GM21529 (cell line): ENCODE measurements at regions not wholly inside any gene's neighbourhood (a gene's known extent, or its start where the extent isn't known, plus 50 kb on each side); places are given as distances from the start of the nearest gene placed in this dataset.
"Not testable (repeated sequence)": the region's sequence is repeated elsewhere in the genome, so short reads cannot be mapped to it uniquely, and the experiment has no call there.

ENCODE experiments used
- ATAC-seq: cut with Tn5 transposase; IDR thresholded peaks from one replicate; pipeline ENCODE4 v1.9.1; 2021; ENCODE audit not compliant: unreplicated experiment

GRCh38 chr9:15113288-15113687 lies 193.7 kb downstream of the TTC39B start:
- ATAC-seq, result no peak

DNA sequence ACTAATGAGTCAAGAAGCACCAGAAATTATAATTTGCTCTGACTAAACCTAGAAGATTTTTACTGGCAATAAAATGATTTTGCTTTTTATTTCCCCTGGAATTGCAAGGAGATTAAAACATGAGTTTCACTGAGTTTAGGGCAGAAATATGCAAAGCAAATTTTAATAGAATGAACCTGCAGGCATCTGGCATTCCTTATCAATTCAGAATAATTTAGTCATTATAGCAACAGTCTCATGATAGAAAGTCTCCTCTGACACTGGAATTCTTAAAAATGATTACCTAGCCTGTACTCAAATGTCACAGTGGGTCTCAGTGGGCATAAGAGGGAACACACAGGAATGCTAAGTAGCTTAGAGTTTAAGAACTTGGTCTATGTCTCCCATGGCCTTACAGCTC lies 195.9 kb downstream of the TTC39B start:
- no peak for ATAC-seq

GRCh38 chr9:15104826-15105420 lies 194.7 kb upstream of the FREM1 start:
- ATAC-seq, result peak; percentile 93

GRCh38 chr9:15103290-15103689 lies 193.1 kb upstream of the FREM1 start:
- ATAC-seq, result no peak

GRCh38 chr9:15101095-15101494 lies 190.9 kb upstream of the FREM1 start:
- ATAC-seq, result no peak

DNA sequence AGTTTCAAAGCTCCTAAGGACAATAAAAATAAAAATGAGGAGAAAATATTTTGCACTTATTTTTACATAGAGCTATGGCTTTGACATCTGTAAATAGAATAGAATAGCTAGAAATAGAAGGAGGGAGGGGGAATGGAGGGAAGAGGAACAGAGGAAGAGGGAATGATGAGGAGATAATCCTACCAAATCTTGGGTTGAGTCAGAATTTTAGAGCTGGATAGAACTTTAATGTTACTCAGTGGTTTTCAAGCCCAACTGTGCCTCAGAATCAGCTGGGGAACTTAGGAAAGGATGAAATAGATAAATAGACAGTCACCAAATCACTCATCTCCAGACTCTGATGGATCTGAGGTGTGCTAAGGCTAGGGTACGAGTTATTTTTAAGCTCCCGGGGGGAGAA lies 190.3 kb upstream of the FREM1 start:
- ATAC-seq, result no peak

GRCh38 chr9:15096972-15097371 lies 186.7 kb upstream of the FREM1 start:
- no peak for ATAC-seq

DNA sequence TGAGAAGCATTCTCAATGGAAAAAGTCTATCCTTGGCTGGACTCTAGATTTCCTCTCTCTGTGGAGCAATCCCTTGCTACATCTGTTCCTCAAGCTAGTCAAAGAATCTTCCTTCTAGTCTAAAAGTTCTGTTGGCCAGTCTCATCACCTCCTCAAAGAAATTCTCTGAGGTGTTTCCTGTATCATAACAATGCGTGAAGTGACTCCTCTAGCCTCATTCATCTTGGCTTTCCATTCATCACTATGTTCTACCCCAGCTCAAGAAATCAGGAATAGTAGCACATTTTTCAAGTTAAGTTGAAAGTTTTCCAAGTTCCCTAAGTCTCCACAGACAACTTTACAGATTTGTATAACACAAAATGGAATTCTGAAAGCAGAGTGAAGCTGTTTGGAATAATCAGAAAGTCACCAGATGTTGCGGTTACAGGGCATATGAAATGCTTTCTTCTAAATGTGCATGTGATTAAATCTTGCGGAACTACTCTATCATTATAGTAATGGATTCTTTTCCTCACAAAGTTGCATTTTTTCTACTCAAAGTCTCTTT lies 176.6 kb upstream of the FREM1 start:
- no peak for ATAC-seq

DNA sequence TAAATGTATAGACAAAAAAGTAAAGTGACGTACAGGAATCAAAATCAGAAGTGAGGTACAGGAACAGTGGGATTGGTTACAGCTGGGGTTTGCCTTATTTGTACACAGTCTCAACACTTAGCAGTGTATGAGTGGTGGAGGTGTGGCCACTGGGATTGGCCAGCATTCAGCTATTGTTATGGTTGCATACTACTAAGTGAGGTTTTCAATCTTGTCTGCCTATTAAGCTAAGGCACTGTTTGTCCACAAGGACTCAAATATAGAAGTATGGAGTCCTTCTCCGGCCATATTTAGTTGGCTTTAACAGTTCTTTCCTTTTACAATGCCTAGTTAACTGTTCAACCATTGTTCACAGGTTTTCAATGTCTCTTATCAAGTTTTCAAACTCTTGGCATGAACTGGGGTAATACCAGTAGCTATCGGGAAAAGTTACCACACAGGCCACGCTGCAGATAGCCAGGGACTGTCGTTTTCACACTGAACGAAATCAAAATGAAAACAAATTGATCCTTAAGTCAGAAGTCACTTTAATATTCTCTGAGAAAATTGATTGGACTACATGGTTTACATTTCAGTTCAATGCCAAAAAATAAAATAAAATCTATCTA lies 176.0 kb upstream of the FREM1 start:
- ATAC-seq, result no peak

GRCh38 chr9:15081021-15081753 lies 171.0 kb upstream of the FREM1 start:
- no peak for ATAC-seq

- ATAC-seq, result no peak
Measured at GRCh38 chr9:15080401-15080800, 170.2 kb upstream of the FREM1 start.

DNA sequence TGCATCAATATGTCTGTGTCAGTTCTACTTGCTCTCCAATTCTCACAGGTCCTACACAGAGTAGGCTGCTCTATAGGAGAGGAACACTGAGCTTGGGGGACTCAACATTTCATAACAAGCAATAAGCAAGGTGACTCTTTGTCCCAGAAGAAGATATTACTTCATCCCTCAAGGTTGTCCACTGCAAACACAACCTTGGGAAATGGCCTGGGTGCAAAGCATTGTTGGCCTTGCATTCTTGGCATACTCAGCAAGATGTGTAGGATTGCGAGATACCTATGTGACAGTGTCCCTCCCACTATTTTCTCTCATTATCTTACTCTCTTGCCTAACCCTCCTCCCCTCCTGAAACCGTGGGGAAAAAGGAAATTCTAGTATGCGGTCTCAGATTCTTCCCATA lies 169.8 kb upstream of the FREM1 start:
- ATAC-seq, result no peak

- no peak for ATAC-seq
Measured at GRCh38 chr9:15077946-15078729, 167.9 kb upstream of the FREM1 start.

- ATAC-seq, result no peak
Measured at GRCh38 chr9:15073620-15074019, 163.4 kb upstream of the FREM1 start.

- ATAC-seq, result no peak
Measured at GRCh38 chr9:15070716-15071115, 160.5 kb upstream of the FREM1 start.

DNA sequence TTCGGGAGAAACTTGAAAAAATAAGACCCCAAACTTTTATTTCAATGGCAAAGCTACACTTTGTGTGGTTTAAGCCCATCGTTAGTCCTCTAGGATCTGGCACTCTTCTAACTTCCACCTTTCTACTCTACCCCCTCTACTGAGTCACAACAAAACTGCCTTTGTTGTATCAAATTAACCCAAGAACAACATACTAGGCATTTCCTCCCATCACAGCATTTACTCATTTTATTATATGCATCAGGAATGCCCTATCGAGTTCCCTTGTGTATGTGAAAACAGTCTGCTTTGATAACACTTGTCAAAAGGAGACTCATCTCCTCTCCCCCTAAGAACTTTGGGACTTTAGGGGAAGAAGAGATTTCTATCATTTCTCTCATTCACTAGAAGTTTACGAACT lies 158.9 kb upstream of the FREM1 start:
- no peak for ATAC-seq

- no peak for ATAC-seq
Measured at GRCh38 chr9:15068261-15068660, 158.0 kb upstream of the FREM1 start.

DNA sequence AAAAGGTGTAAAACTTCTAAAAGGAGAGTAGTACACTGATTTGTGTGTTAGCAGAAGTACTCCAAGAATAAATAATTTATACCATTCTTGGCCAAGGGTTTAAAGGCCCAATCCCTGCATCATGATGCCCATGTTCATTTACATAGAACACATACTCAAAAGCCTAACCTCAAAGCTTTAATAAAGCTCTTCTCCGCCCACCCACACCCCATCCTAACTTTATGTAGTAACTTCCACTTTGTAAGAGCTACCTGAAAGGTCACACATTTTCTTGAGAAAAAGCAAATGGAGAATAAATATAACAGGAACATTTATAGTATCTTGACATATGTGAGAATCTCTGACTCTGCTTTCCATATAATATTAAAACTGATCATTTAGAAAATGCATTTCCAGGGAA lies 148.8 kb upstream of the FREM1 start:
- ATAC-seq, result no peak

DNA sequence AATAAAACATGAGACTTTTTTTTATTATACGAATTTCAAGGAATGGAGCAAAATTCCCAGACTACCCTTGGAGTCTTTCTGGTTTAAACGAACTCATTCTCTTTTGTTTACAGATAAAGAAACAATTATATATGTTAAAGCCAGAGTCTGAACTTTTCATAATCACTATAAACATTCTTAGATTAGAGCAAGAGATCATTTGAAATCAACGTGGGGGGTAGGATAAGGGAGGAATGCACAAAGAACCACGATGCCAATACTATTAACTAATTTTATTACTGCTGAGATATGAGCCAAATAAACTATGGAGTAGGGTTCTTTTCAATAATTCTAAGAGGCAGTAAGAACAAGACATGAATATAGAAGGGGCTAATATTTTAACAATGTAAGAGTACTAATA lies 148.0 kb upstream of the FREM1 start:
- no peak for ATAC-seq

DNA sequence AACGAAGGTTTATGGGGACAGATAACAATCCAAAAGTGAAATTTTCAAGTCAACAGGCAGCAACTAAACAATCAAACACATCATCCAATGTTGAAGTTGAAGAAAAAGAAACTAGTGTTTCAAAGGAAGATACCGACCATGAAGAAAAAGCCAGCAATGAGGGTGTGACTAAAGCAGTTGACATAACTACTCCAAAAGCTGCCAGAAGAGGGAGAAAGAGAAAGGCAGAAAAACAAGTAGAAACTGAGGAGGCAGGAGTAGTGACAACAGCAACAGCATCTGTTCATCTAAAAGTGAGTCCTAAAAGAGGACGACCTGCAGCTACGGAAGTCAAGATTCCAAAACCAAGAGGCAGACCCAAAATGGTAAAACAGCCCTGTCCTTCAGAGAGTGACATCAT lies 145.1 kb upstream of the FREM1 start:
- not testable (repeated sequence) for ATAC-seq

- ATAC-seq, result no peak
Measured at GRCh38 chr9:15048772-15049171, 138.5 kb upstream of the FREM1 start.
